DND-41 (cell line): ENCODE measurements at regions not wholly inside any gene's neighbourhood (a gene's known extent, or its start where the extent isn't known, plus 50 kb on each side); places are given as distances from the start of the nearest gene placed in this dataset.

ENCODE experiments used
- ATAC-seq: fragments of 200-7000 bp; cut with Tn5 transposase; 3 replicates; pipeline ENCODE4 v1.9.1; 2021; ENCODE audit warnings: low read depth; ENCODE audit not compliant: insufficient read depth
- DNase-seq: peaks from one replicate; pipeline ENCODE4 v3.0.0-alpha.2; 2020
- H2AFZ ChIP-seq: 2 replicates; pipeline ENCODE4 v1.6.0; 2012; ENCODE audit warnings: low read depth, low read length
- H3K27ac ChIP-seq: 2 replicates; pipeline ENCODE4 v1.5.1; 2012; ENCODE audit warnings: low read length, inconsistent platforms
- H3K27me3 ChIP-seq: fragments of 200-600 bp; sonication (generic); 2 replicates; pipeline ENCODE4 v1.6.0; 2012; ENCODE audit warnings: low read length, mild to moderate bottlenecking, inconsistent platforms; ENCODE audit not compliant: insufficient read depth, poor library complexity
- H3K36me3 ChIP-seq: 2 replicates; pipeline ENCODE4 v1.5.1; 2012; ENCODE audit warnings: low read length, inconsistent platforms; ENCODE audit not compliant: insufficient read depth
- H3K4me1 ChIP-seq: 2 replicates; pipeline ENCODE4 v1.5.1; 2012; ENCODE audit warnings: mild to moderate bottlenecking, low read length; ENCODE audit not compliant: insufficient read depth
- H3K4me2 ChIP-seq: 2 replicates; pipeline ENCODE4 v1.6.0; 2012; ENCODE audit warnings: mild to moderate bottlenecking, moderate library complexity, low read length, inconsistent platforms; ENCODE audit not compliant: insufficient read depth
- H3K4me3 ChIP-seq, 2 experiments: fragments of 200-600 bp in 1 of 2; shearing (Covaris generic) in 1 of 2; 2 replicates each; pipeline ENCODE4 v1.5.1; 2012 to 2016; ENCODE audit warnings: inconsistent platforms in 2 of 2, low read length in 2 of 2, mild to moderate bottlenecking in 2 of 2, low read depth in 1 of 2, moderate library complexity in 1 of 2
- H3K79me2 ChIP-seq: 2 replicates; pipeline ENCODE4 v1.6.0; 2012; ENCODE audit warnings: low read length, inconsistent platforms; ENCODE audit not compliant: insufficient read depth
- H3K9ac ChIP-seq: 2 replicates; pipeline ENCODE4 v1.6.0; 2012; ENCODE audit warnings: low read depth, mild to moderate bottlenecking, inconsistent platforms, low read length, moderate library complexity
- H3K9me3 ChIP-seq: 2 replicates; pipeline ENCODE4 v1.5.1; 2012; ENCODE audit warnings: low read length, moderate library complexity, mild to moderate bottlenecking, inconsistent platforms; ENCODE audit not compliant: insufficient read depth, severe bottlenecking
- H4K20me1 ChIP-seq: 2 replicates; pipeline ENCODE4 v1.6.0; 2012; ENCODE audit warnings: low read length; ENCODE audit not compliant: insufficient read depth
- CTCF ChIP-seq: IDR thresholded peaks from 2 replicates; pipeline ENCODE4 v1.5.1; 2012; ENCODE audit warnings: borderline replicate concordance, low read length, moderate library complexity, mild to moderate bottlenecking; ENCODE audit not compliant: poor library complexity, severe bottlenecking; ENCODE audit errors: extremely low read depth
- EZH2 ChIP-seq: IDR thresholded peaks from 3 replicates; pipeline ENCODE4 v1.6.1; 2012; ENCODE audit warnings: borderline replicate concordance, low read depth, mild to moderate bottlenecking, moderate library complexity, low read length, inconsistent platforms; ENCODE audit not compliant: severe bottlenecking

- TF ChIP-seq CTCF (no peak), EZH2 (no peak)
- Histone ChIP-seq H3K9ac (no peak overlapping the region), H3K4me3 (no peak overlapping the region), H3K36me3 (no peaks in the 10 kb centered on the region), H3K4me1 (no peaks in the 10 kb centered on the region), H2AFZ (no peak overlapping the region), H3K79me2 (no peaks in the 10 kb centered on the region), H3K9me3 (no peaks in the 10 kb centered on the region), H3K27ac (no peak overlapping the region), H3K27me3 (no peaks in the 10 kb centered on the region), H3K4me2 (no peak overlapping the region), H4K20me1 (no peaks in the 10 kb centered on the region)
- DNase-seq (no peak), ATAC-seq (no peak)
Observed at GRCh38 chrX:39296472-39296871, 495.2 kb downstream of the MID1IP1 start.

GRCh38 chrX:39298821-39299220 lies 497.6 kb downstream of the MID1IP1 start:
- H3K9me3 ChIP-seq, result peaks cover 7% of the 10 kb centered on the region
- H3K4me3 ChIP-seq, result no peak overlapping the region
- H3K9ac ChIP-seq, result no peak overlapping the region
- TF ChIP-seq CTCF, result no peak
- TF ChIP-seq EZH2, result no peak
- H2AFZ ChIP-seq, result no peak overlapping the region
- H3K79me2 ChIP-seq, result no peaks in the 10 kb centered on the region
- no peak overlapping the region for H3K27ac ChIP-seq
- no peaks in the 10 kb centered on the region for H3K27me3 ChIP-seq
- no peaks in the 10 kb centered on the region for H4K20me1 ChIP-seq
- no peak overlapping the region for H3K4me2 ChIP-seq
- no peaks in the 10 kb centered on the region for H3K4me1 ChIP-seq
- no peak for DNase-seq
- no peak for ATAC-seq
- no peaks in the 10 kb centered on the region for H3K36me3 ChIP-seq

- Histone ChIP-seq H3K4me3 (no peak overlapping the region), H3K9ac (no peak overlapping the region), H3K27me3 (no peaks in the 10 kb centered on the region), H3K27ac (no peak overlapping the region), H2AFZ (no peak overlapping the region), H3K9me3 (peaks cover 7% of the 10 kb centered on the region), H3K4me2 (no peak overlapping the region), H4K20me1 (no peaks in the 10 kb centered on the region), H3K79me2 (no peaks in the 10 kb centered on the region), H3K36me3 (no peaks in the 10 kb centered on the region), H3K4me1 (no peaks in the 10 kb centered on the region)
- ATAC-seq, result no peak
- TF ChIP-seq CTCF (no peak), EZH2 (no peak)
- no peak for DNase-seq
Observed at GRCh38 chrX:39299615-39300014, 498.4 kb downstream of the MID1IP1 start.

- Histone ChIP-seq H3K79me2 (no peaks in the 10 kb centered on the region), H3K27me3 (no peaks in the 10 kb centered on the region), H3K9me3 (peaks cover 7% of the 10 kb centered on the region), H3K36me3 (no peaks in the 10 kb centered on the region), H3K27ac (no peak overlapping the region), H2AFZ (no peak overlapping the region), H3K4me2 (no peak overlapping the region), H3K4me1 (no peaks in the 10 kb centered on the region), H3K9ac (no peak overlapping the region), H4K20me1 (no peaks in the 10 kb centered on the region), H3K4me3 (no peak overlapping the region)
- ATAC-seq (no peak), DNase-seq (no peak)
- TF ChIP-seq EZH2 (no peak), CTCF (no peak)
Observed at GRCh38 chrX:39301036-39301435, 499.8 kb downstream of the MID1IP1 start.
